GM18867 (cell line): ENCODE measurements at regions not wholly inside any gene's neighbourhood (a gene's known extent, or its start where the extent isn't known, plus 50 kb on each side); places are given as distances from the start of the nearest gene placed in this dataset.
A peak's percentile ranks its signal among the peaks of the same experiment; 100 is the strongest.

ENCODE experiments used
- ATAC-seq: cut with Tn5 transposase; IDR thresholded peaks from one replicate; pipeline ENCODE4 v1.9.1; 2021; ENCODE audit warnings: mild to moderate bottlenecking, moderate library complexity; ENCODE audit not compliant: unreplicated experiment

- ATAC-seq = no peak
These were observed 439.3 kb downstream of the USP25 start for GRCh38 chr21:16169102-16169511.

GRCh38 chr21:16169779-16170178, 440.0 kb downstream of the USP25 start:
- ATAC-seq = no peak

GRCh38 chr21:16176570-16176969, 446.8 kb downstream of the USP25 start:
- ATAC-seq = no peak

- ATAC-seq = no peak
These were observed 447.8 kb downstream of the USP25 start for GRCh38 chr21:16177532-16177931.

GRCh38 chr21:16179773-16180172, 450.0 kb downstream of the USP25 start:
- no peak for ATAC-seq

- ATAC-seq = no peak
These were observed 450.8 kb downstream of the USP25 start for GRCh38 chr21:16180614-16181013.

GRCh38 chr21:16181018-16181417, 451.2 kb downstream of the USP25 start:
- no peak for ATAC-seq

GRCh38 chr21:16185766-16186165, 456.0 kb downstream of the USP25 start:
- no peak for ATAC-seq

GRCh38 chr21:16186742-16187141, 457.0 kb downstream of the USP25 start:
- ATAC-seq = no peak

- ATAC-seq = no peak
These were observed 458.0 kb downstream of the USP25 start for GRCh38 chr21:16187603-16188301.

- no peak for ATAC-seq
These were observed 463.1 kb downstream of the USP25 start for GRCh38 chr21:16192902-16193301.

GRCh38 chr21:16193496-16194094, 463.8 kb downstream of the USP25 start:
- ATAC-seq = peak; percentile 16

- peak; percentile 77 for ATAC-seq
These were observed 464.5 kb downstream of the USP25 start for GRCh38 chr21:16194095-16194787.

- ATAC-seq = peak; percentile 9
These were observed 465.2 kb downstream of the USP25 start for GRCh38 chr21:16194788-16195537.

GRCh38 chr21:16195538-16195910, 465.7 kb downstream of the USP25 start:
- ATAC-seq = no peak

GRCh38 chr21:16196001-16196400, 466.2 kb downstream of the USP25 start:
- no peak for ATAC-seq

GRCh38 chr21:16198546-16198945, 468.8 kb downstream of the USP25 start:
- no peak for ATAC-seq

GRCh38 chr21:16199539-16199938, 469.8 kb downstream of the USP25 start:
- no peak for ATAC-seq

- no peak for ATAC-seq
These were observed 471.9 kb downstream of the USP25 start for GRCh38 chr21:16201718-16202117.

- ATAC-seq = no peak
These were observed 475.7 kb downstream of the USP25 start for GRCh38 chr21:16205527-16205926.
